SW480 (cell line): ENCODE measurements at regions not wholly inside any gene's neighbourhood (a gene's known extent, or its start where the extent isn't known, plus 50 kb on each side); places are given as distances from the start of the nearest gene placed in this dataset.
"Not testable (repeated sequence)": the region's sequence is repeated elsewhere in the genome, so short reads cannot be mapped to it uniquely, and the experiment has no call there.

Source experiments
- DNase-seq: peaks from one replicate; pipeline ENCODE4 v3.0.0-alpha.2; 2016; ENCODE audit warnings: low spot score

- no peak for DNase-seq
Observed at GRCh38 chr4:24208691-24209090, 318.8 kb upstream of the PPARGC1A start.

- DNase-seq, result not testable (repeated sequence)
Observed at GRCh38 chr4:24204708-24205107, 314.9 kb upstream of the PPARGC1A start.

DNA sequence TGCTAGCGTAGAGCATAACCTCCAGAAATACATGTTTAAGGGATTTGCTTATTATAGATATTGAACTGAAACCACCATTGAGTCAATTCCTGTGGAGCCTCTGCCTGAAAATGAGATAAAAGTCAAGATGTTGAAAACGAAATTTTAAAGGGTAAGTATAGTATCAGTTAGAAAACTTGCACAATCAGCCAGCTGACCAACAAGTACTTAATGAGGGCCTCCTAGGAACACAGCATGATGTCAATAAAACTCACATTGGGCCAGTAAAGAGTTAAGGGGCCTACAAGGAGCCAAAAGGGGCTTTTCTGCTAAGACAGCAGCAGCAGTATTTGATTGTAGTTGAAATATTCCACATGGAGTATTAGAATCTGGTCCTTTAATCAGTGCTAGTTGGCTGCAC is 314.1 kb upstream of the PPARGC1A start:
- DNase-seq, result no peak

GRCh38 chr4:24202579-24202978 is 312.7 kb upstream of the PPARGC1A start:
- DNase-seq, result no peak

DNA sequence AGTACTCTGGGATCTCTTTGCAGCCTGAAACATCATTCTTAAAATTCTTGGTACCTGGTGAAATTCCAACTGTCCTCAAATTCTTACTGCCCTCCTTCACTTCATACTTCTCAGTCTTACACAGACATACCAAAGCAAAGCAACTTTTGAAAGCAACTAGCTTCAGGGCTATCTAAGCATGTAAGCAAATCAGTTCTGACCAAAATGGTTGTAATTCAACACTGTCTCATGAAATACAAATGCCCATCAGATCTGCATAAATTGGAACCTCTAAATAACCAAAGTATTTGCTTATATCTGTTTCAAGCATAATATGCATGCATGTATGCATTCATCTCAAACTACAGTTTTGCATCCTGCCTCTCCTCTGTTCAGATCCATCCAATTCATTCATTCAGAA is 308.1 kb upstream of the PPARGC1A start:
- no peak for DNase-seq

DNA sequence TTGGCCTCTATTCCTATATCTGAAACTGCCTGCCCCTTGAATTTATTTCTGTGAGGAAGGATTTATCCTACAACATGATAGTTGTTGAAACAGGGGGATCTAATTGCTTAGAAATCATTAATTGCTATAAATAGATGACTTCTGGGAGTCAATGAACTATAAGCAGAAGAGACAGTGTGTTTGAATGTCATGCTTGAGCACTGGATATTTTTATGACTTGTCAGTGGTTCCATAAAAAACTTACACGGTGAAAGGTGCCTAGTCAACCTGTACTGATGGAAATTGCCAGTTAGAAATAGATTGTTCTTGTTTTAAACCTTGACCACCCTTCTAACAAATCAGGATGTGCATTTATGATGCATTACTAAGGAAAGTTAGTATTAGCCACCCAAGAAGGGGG is 306.9 kb upstream of the PPARGC1A start:
- no peak for DNase-seq

GRCh38 chr4:24195991-24196736 is 306.3 kb upstream of the PPARGC1A start:
- DNase-seq, result no peak

- DNase-seq, result no peak
Observed at GRCh38 chr4:24192018-24192641, 302.3 kb upstream of the PPARGC1A start.

GRCh38 chr4:24190761-24191695 is 301.2 kb upstream of the PPARGC1A start:
- no peak for DNase-seq

DNA sequence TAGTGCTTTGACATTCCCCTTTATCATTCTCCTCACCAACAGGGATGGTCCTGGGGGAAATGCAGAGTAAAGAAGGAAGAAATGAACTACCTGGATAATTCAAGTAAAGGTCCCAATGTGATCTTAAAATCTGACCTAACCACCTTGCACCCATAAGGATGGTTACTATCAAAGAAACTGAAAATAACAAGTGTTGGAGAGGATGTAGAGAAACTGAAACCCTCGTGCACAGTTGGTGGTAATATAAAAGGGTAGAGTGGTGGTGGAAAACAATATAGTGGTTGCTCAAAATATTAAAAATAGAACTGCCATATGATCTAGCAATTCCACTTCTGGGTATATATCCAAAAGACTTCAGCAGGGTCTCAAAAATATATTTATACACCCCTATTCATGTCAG is 298.6 kb upstream of the PPARGC1A start:
- no peak for DNase-seq

DNA sequence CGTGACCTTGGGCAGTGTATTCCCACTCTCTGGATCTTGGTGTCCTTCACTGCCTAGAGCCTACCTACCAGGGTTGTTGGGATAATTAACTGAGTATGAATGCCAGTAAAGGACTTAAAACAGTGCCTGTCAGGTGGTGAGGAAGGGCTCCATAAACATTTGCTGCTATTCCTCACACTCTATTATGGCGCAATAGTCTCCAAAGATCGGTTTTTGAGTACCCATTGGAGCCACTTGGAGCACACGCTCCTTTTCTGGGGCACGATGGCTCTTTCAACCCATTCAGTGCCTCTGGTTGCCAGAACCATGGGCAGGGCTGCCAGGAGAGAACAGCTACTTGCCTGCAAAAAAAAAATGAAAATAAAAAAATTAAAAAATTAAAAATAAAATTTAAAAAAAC is 296.6 kb upstream of the PPARGC1A start:
- DNase-seq, result no peak

DNA sequence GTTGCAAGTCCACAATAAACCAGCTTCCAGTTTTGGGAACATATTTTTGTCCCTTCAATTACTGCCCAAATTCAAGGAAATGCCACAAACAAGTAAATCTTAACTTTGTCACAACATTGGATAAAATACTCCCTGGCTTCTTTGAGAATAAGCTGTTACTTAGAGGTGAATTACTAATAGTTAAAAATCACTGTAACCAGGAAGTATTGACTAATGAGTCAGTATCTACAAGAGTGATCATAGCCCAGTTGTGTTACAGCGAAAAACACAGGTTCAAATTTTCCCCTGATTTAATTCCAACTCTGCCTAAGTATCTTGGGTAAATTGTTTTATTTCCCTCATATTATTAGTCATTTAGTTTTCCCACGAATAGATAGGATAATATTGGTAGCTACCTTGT is 291.2 kb upstream of the PPARGC1A start:
- DNase-seq, result no peak

DNA sequence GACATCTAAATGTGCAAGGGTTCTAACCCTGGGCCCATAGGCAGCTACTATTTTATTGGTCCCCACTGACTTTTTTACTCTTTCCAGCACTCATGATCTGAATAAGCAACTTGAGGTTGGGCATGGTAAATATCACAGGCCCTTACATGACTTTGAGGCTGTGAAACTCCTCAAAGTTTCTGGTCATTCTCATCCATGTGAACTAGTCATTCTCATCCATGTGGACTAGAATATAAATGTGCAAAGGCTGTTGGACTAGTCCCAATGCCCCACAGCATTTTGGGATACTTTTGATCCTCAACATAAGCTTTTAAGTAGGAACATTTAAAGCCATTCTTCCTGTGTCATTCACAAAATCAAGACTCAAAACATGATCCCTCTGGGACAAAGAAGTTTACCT is 290.7 kb upstream of the PPARGC1A start:
- DNase-seq, result no peak

GRCh38 chr4:24179201-24179840 is 289.5 kb upstream of the PPARGC1A start:
- no peak for DNase-seq

DNA sequence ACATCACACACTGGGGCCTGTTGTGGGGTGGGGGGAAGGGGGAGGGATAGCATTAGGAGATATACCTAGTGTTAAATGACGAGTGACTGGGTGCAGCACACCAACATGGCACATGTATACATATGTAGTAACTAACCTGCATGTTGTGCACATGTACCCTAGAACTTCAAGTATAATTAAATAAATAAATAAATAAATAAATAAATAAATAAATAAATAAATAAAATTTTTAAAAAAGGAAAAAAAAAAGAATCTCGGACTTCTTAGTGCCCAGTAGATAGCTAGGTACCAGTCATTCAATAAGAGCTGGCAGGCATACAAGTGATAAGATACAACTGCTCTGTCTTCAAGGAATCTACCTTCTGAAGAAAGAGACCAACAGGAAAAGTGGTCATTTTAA is 287.6 kb upstream of the PPARGC1A start:
- DNase-seq, result not testable (repeated sequence)

DNA sequence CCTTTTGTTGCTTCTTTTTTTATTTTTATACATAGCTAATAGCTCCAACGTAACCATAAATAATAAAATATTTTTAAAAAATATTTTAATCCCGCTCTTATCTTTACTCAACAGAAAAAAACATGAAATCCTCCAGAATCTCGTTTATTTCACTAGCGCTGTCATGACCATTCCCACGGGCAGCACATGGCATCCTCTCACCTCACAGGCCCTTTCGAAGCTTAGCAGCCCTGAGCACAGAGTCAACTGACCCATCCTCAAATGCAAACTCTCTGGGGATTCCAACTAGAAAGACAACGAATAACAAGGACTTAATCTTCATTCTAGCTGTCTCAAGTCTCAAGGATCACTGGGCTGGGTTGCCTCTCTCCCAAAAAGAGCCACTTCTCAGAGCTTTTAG is 285.9 kb upstream of the PPARGC1A start:
- DNase-seq, result no peak

DNA sequence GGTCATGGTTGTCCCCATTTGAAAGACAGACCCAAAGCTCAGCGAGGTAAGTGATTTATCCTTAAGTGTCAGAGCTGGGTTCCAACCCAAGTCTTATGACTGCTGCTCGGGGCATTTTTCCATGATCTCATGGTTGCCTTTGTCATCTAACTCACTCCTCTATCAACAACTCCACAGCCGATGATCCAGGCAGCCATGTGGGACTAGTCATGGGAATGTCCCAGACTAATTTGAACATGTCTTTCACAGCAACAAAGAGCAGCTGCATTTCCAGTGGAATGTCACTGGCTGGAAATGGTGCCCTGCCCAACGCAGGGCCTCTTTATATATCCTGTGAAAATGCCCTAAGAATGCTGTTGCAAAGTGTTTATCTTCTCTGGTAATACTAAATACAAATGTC is 284.8 kb upstream of the PPARGC1A start:
- DNase-seq, result no peak

GRCh38 chr4:24172406-24172805 is 282.6 kb upstream of the PPARGC1A start:
- no peak for DNase-seq

- no peak for DNase-seq
Observed at GRCh38 chr4:24169956-24170355, 280.1 kb upstream of the PPARGC1A start.

DNA sequence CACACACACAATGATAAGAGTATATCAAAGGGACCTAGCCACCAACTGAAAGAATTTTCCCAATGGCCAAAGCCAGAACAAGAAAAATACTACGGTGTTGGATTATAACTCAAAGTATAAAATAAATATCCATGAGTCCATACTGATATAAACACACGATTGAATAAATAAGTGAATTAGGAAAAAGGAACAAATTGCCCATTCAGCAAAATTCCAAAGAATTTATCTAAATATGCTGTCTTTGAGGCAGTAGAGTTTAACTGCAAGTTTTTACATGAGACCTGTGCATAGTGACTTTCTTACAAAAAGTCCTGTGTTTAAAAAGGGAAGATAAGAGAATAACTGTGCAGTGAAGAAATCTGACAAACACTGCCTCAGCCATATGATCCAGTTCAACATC is 278.8 kb upstream of the PPARGC1A start:
- no peak for DNase-seq

DNA sequence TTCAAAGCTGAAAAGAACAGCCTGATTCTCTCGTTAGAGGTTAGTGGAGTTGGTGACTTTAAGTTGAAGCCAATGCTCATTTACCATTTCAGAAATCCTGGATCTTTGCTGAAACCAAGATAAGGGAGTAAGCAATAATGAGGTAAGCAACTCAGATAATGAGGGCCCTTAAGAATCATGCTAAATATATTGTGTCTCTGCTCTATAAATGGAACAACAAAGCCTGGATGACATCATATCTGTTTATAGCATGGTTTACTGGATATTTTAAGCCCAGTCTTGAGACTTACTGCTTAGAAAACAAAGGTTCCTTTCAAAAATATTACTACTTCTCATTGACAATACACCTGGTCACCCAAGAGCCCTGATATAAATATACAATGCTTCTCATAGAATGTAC is 276.7 kb upstream of the PPARGC1A start:
- DNase-seq, result no peak

DNA sequence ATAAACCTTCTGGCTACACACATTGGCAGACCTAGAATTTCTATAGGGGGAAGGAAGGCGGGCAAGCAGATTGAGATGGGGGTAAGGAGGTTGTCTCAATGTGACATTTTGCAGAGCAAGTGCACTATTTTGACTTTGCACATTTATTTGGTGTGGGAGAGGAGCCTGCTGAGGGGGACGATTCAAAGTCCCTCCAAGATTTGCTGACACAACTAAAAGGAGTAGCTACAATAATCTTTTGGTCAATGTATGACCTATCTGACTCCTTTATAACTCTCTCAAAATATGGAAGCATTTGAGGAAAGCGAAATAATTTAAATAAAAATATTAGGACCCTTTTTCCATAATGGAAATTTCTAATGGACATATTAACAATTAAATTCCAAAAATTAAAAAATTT is 274.9 kb upstream of the PPARGC1A start:
- no peak for DNase-seq
